CD4-positive, CD25-positive, alpha-beta regulatory T cell (primary cell): ENCODE measurements at regions not wholly inside any gene's neighbourhood (a gene's known extent, or its start where the extent isn't known, plus 50 kb on each side); places are given as distances from the start of the nearest gene placed in this dataset.
"Not testable (repeated sequence)": the region's sequence is repeated elsewhere in the genome, so short reads cannot be mapped to it uniquely, and the experiment has no call there.

Experiments
- ATAC-seq, 2 donors: fragments of 150-1000 bp; cut with Tn5 transposase; one replicate each; pipeline ENCODE4 v1.10.0; 2021; ENCODE audit warnings: low read depth in 2 of 2, moderate number of reproducible peaks in 2 of 2, moderate library complexity in 1 of 2
- DNase-seq, 3 donors: peaks; one replicate each; pipeline versions ENCODE4 v3.0.0 to v3.0.0-alpha.2; 2012 to 2022; ENCODE audit warnings: mixed read lengths in 1 of 3
- H3K27ac ChIP-seq: one replicate; pipeline ENCODE4 v1.7.0; 2013; ENCODE audit warnings: mild to moderate bottlenecking, low read length; ENCODE audit not compliant: insufficient read depth, poor library complexity, severe bottlenecking
- H3K27me3 ChIP-seq: one replicate; pipeline ENCODE4 v1.7.0; 2013; ENCODE audit warnings: low read length; ENCODE audit not compliant: control insufficient read depth, insufficient read depth
- H3K36me3 ChIP-seq: one replicate; pipeline ENCODE4 v1.7.0; 2013; ENCODE audit warnings: mild to moderate bottlenecking, low read length, moderate library complexity; ENCODE audit not compliant: control insufficient read depth, insufficient read depth
- H3K4me1 ChIP-seq: 2 replicates; pipeline ENCODE4 v1.7.0; 2013; ENCODE audit warnings: mild to moderate bottlenecking, low read length; ENCODE audit not compliant: insufficient read depth, control insufficient read depth, poor library complexity, severe bottlenecking
- H3K4me3 ChIP-seq: one replicate; pipeline ENCODE4 v1.7.0; 2013; ENCODE audit warnings: low read depth, mild to moderate bottlenecking, low read length, moderate library complexity
- H3K9me3 ChIP-seq, 2 experiments: 1 replicate in 1 of 2; 2 replicates in 1 of 2; pipeline ENCODE4 v1.7.0; 2013; ENCODE audit warnings: low read length in 2 of 2, mild to moderate bottlenecking in 1 of 2, moderate library complexity in 1 of 2; ENCODE audit not compliant: control insufficient read depth in 2 of 2
- H3K27ac Mint-ChIP-seq, 3 donors: one replicate each; pipeline ENCODE4 v1.8.0; 2020 to 2022; ENCODE audit warnings: mild to moderate bottlenecking in 3 of 3, mixed read lengths in 3 of 3, moderate library complexity in 2 of 3
- H3K27me3 Mint-ChIP-seq: one replicate; pipeline ENCODE4 v1.8.0; 2022; ENCODE audit warnings: mild to moderate bottlenecking, mixed read lengths
- H3K36me3 Mint-ChIP-seq: one replicate; pipeline ENCODE4 v1.8.0; 2020; ENCODE audit warnings: mixed read lengths
- H3K4me1 Mint-ChIP-seq, 4 donors: one replicate each; pipeline ENCODE4 v1.8.0; 2020 to 2022; ENCODE audit warnings: mixed read lengths in 4 of 4, mild to moderate bottlenecking in 1 of 4
- H3K4me3 Mint-ChIP-seq, 4 donors: one replicate each; pipeline ENCODE4 v1.8.0; 2020 to 2022; ENCODE audit warnings: mild to moderate bottlenecking in 4 of 4, mixed read lengths in 4 of 4, moderate library complexity in 3 of 4
- H3K9me3 Mint-ChIP-seq, 7 donors: one replicate each; pipeline ENCODE4 v1.8.0; 2020 to 2022; ENCODE audit warnings: mixed read lengths in 7 of 7, mild to moderate bottlenecking in 3 of 7, moderate library complexity in 2 of 7

- Histone ChIP-seq H3K9me3 (no peaks in the 10 kb centered on the region), H3K4me3 (no peak overlapping the region), H3K27me3 (no peaks in the 10 kb centered on the region), H3K36me3 (no peaks in the 10 kb centered on the region), H3K27ac (no peak overlapping the region), H3K4me1 (no peaks in the 10 kb centered on the region)
- no peak overlapping the region for H3K27ac Mint-ChIP-seq
- no peaks in the 10 kb centered on the region for H3K27me3 Mint-ChIP-seq
- DNase-seq (no peak), ATAC-seq (no peak)
- no peak overlapping the region for H3K4me3 Mint-ChIP-seq
- H3K36me3 Mint-ChIP-seq, result no peaks in the 10 kb centered on the region
- no peaks in the 10 kb centered on the region for H3K4me1 Mint-ChIP-seq
- H3K9me3 Mint-ChIP-seq, result peaks cover 0 to 2% (median 0%) of the 10 kb centered on the region in 7 donors
These were observed 134.0 kb downstream of the THBS2 start for GRCh38 chr6:169119669-169120068.

GRCh38 chr6:169118346-169118830 is 135.3 kb downstream of the THBS2 start:
- H3K4me1 Mint-ChIP-seq, result no peaks in the 10 kb centered on the region
- no peaks in the 10 kb centered on the region for H3K36me3 ChIP-seq
- H3K4me3 Mint-ChIP-seq, result no peak overlapping the region
- no peak overlapping the region for H3K27ac ChIP-seq
- peaks cover 0 to 2% (median 0%) of the 10 kb centered on the region in 7 donors for H3K9me3 Mint-ChIP-seq
- no peaks in the 10 kb centered on the region for H3K36me3 Mint-ChIP-seq
- no peak for ATAC-seq
- H3K9me3 ChIP-seq, result no peaks in the 10 kb centered on the region
- H3K27me3 Mint-ChIP-seq, result no peaks in the 10 kb centered on the region
- H3K27me3 ChIP-seq, result no peaks in the 10 kb centered on the region
- DNase-seq, result no peak
- H3K27ac Mint-ChIP-seq, result no peak overlapping the region
- H3K4me1 ChIP-seq, result no peaks in the 10 kb centered on the region
- H3K4me3 ChIP-seq, result no peak overlapping the region

- H3K27ac Mint-ChIP-seq, result no peak overlapping the region
- ATAC-seq, result no peak
- no peaks in the 10 kb centered on the region for H3K4me1 ChIP-seq
- H3K4me3 Mint-ChIP-seq, result no peak overlapping the region
- no peak for DNase-seq
- H3K9me3 Mint-ChIP-seq, result peaks cover 0 to 2% (median 0%) of the 10 kb centered on the region in 7 donors
- H3K36me3 ChIP-seq, result no peaks in the 10 kb centered on the region
- H3K9me3 ChIP-seq, result no peaks in the 10 kb centered on the region
- peaks cover 3% of the 10 kb centered on the region for H3K27me3 Mint-ChIP-seq
- H3K4me3 ChIP-seq, result no peak overlapping the region
- H3K27ac ChIP-seq, result no peak overlapping the region
- H3K36me3 Mint-ChIP-seq, result no peaks in the 10 kb centered on the region
- H3K4me1 Mint-ChIP-seq, result no peaks in the 10 kb centered on the region
- no peaks in the 10 kb centered on the region for H3K27me3 ChIP-seq
These were observed 136.0 kb downstream of the THBS2 start for GRCh38 chr6:169117663-169118062.

DNA sequence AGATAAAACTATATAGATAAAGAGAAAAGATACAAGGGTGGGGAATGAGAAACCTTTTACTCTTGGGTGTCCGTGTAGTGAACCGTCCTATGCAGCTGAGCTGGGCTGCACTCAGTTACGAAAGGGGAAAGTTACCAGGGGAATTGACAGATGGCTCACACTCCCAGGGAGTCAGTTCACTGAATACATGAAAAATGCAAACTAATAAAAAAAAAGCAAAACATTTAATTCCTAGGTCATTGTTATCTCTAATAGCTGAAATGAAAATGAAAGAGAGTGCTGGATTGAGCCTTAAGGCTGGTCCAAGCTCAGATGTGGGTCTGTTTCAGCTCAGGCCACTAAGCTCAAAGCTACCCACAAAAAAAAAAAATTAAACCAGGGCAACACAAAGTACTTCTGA is 138.0 kb downstream of the THBS2 start:
- Mint-ChIP-seq H3K27ac (no peak overlapping the region), H3K9me3 (no peaks in the 10 kb centered on the region), H3K4me3 (no peak overlapping the region)

DNA sequence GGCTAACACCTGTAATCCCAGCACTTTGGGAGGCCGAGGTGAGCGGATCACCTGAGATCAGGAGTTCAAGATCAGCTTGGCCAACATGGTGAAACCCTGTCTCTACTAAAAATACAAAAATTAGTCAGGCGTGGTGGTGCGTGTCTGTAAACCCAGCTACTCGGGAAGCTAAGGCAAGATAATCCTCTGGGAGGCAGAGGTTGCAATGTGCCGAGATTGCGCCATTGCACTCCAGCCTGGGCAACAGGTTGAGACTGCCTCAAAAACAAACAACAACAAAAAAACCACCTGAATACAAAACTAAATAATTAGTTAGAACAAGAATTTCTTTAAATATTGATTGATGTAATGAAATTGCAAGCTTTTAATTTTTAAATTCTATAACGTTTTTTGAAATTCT is 139.0 kb downstream of the THBS2 start:
- not testable (repeated sequence) for H3K4me1 Mint-ChIP-seq, H3K27me3 Mint-ChIP-seq, H3K9me3 ChIP-seq, H3K36me3 Mint-ChIP-seq, ATAC-seq, H3K4me1 ChIP-seq, H3K4me3 ChIP-seq, H3K27ac Mint-ChIP-seq, H3K27me3 ChIP-seq, DNase-seq, H3K36me3 ChIP-seq, H3K4me3 Mint-ChIP-seq, H3K9me3 Mint-ChIP-seq, H3K27ac ChIP-seq

More for the DNA sequence above, 138.0 kb downstream of the THBS2 start:
- Mint-ChIP-seq H3K4me1 (no peaks in the 10 kb centered on the region), H3K27me3 (peaks cover 10% of the 10 kb centered on the region), H3K36me3 (no peaks in the 10 kb centered on the region)
- ATAC-seq, result no peak
- Histone ChIP-seq H3K9me3 (no peaks in the 10 kb centered on the region), H3K4me3 (no peak overlapping the region), H3K36me3 (no peaks in the 10 kb centered on the region), H3K4me1 (no peaks in the 10 kb centered on the region), H3K27ac (no peak overlapping the region), H3K27me3 (no peaks in the 10 kb centered on the region)
- no peak for DNase-seq

GRCh38 chr6:169112483-169113320 is 140.9 kb downstream of the THBS2 start:
- Mint-ChIP-seq H3K9me3 (peaks cover 0 to 7% (median 0%) of the 10 kb centered on the region in 7 donors), H3K36me3 (no peaks in the 10 kb centered on the region), H3K27me3 (peaks cover 10% of the 10 kb centered on the region), H3K4me3 (no peak overlapping the region), H3K4me1 (no peaks in the 10 kb centered on the region), H3K27ac (no peak overlapping the region)
- Histone ChIP-seq H3K4me3 (no peak overlapping the region), H3K27ac (no peak overlapping the region), H3K36me3 (no peaks in the 10 kb centered on the region), H3K27me3 (no peaks in the 10 kb centered on the region), H3K4me1 (no peaks in the 10 kb centered on the region), H3K9me3 (no peaks in the 10 kb centered on the region)
- DNase-seq (no peak), ATAC-seq (no peak)

- H3K4me3 ChIP-seq, result no peak overlapping the region
- Mint-ChIP-seq H3K4me3 (no peak overlapping the region), H3K27me3 (peaks cover 10% of the 10 kb centered on the region)
These were observed 142.4 kb downstream of the THBS2 start for GRCh38 chr6:169111203-169111602.

More at GRCh38 chr6:169111203-169111602, 142.4 kb downstream of the THBS2 start:
- Histone ChIP-seq H3K27me3 (no peaks in the 10 kb centered on the region), H3K9me3 (no peaks in the 10 kb centered on the region), H3K36me3 (no peaks in the 10 kb centered on the region), H3K27ac (no peak overlapping the region), H3K4me1 (no peaks in the 10 kb centered on the region)
- no peak for DNase-seq
- H3K4me1 Mint-ChIP-seq, result no peaks in the 10 kb centered on the region
- ATAC-seq, result no peak
- no peak overlapping the region for H3K27ac Mint-ChIP-seq
- peaks cover 0 to 7% (median 0%) of the 10 kb centered on the region in 7 donors for H3K9me3 Mint-ChIP-seq
- no peaks in the 10 kb centered on the region for H3K36me3 Mint-ChIP-seq
